PC-9 (cell line): ENCODE measurements at regions not wholly inside any gene's neighbourhood (a gene's known extent, or its start where the extent isn't known, plus 50 kb on each side); places are given as distances from the start of the nearest gene placed in this dataset.

Experiments used
- EZH2 ChIP-seq: fragments of 200-600 bp; sonication (generic); IDR thresholded peaks from 2 replicates; pipeline ENCODE4 v1.8.0; 2017; ENCODE audit warnings: antibody characterized with exemption, low read depth
- TF ChIP-seq, protein P1 (sequence below): fragments of 200-600 bp; sonication (generic); conservative IDR thresholded peaks from 2 replicates; pipeline ENCODE4 v1.6.1; 2017; ENCODE audit warnings: mixed run types, antibody characterized with exemption, mild to moderate bottlenecking, moderate library complexity

DNA sequence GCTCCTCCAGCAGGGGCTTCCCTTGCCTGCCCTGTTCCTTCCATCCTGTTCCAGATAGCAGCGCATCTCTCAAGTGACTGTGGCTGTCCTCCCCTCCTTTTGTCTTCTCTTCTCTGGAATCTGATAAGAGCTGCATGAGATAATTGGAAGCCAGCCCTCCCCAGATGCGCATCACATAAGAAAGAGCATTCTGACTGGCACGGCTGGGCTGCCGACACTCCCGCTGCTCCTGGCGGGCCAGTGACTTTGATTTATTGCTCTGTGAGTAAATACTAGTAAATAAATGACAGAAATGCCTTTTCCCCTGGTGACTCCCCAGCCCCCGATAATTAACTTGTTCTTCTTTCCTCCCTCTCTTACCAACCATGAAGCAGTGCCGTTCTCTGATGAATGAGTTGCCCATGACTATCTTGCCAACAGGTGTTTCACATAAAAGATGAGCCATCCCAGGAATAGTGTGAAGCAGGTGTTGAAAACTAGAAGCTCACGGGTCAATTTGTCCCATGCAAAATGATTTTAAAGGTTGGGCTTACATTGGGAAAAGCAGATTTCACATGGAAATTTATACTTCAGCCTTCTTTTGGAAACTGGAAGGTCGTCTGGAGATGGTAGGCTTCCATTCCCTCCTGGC lies 212.3 kb downstream of the ERCC6L2 start:
- TF ChIP-seq, protein P1, sequence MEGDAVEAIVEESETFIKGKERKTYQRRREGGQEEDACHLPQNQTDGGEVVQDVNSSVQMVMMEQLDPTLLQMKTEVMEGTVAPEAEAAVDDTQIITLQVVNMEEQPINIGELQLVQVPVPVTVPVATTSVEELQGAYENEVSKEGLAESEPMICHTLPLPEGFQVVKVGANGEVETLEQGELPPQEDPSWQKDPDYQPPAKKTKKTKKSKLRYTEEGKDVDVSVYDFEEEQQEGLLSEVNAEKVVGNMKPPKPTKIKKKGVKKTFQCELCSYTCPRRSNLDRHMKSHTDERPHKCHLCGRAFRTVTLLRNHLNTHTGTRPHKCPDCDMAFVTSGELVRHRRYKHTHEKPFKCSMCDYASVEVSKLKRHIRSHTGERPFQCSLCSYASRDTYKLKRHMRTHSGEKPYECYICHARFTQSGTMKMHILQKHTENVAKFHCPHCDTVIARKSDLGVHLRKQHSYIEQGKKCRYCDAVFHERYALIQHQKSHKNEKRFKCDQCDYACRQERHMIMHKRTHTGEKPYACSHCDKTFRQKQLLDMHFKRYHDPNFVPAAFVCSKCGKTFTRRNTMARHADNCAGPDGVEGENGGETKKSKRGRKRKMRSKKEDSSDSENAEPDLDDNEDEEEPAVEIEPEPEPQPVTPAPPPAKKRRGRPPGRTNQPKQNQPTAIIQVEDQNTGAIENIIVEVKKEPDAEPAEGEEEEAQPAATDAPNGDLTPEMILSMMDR = no peak
- TF ChIP-seq EZH2 = no peak
